GM18498 (cell line): ENCODE measurements at regions not wholly inside any gene's neighbourhood (a gene's known extent, or its start where the extent isn't known, plus 50 kb on each side); places are given as distances from the start of the nearest gene placed in this dataset.

ENCODE experiments used
- ATAC-seq: cut with Tn5 transposase; IDR thresholded peaks from one replicate; pipeline ENCODE4 v1.9.1; 2021; ENCODE audit warnings: mild to moderate bottlenecking, moderate library complexity; ENCODE audit not compliant: unreplicated experiment

DNA sequence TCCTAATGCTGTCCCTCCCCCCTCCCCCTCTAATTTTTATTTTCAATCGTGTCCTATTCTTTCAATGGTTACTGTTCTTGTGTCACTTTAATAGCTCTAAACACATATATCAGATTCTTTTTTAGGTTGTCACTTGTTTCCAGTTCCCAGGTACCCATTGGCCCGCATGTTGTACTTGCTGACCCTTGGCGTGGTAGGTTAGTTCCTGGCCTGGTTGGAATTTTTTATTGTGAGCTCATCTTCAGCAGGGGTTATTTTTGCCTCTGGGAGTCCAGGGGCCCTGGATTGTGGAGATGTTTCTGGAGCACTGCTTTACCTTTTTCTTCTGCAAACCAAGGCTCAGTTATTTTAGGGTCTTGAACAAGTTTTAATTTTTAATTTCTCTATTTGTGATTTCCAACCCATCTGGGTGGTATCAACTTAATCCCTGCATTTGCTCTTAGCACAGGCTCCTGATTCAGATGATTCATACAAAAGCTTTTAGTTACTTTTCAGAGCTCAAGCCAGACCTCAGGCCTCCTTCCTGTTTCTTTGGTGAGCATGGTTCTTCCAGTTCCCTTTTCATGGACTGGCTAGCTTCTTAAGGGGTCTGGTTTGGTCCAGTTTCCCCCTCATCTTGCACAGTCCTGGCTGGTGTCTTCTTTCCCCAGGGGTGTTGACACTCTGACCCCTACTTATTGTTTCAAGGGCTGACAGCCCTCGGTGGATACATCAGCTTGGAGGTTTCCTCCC, 220.5 kb downstream of the TM9SF2 start:
- no peak for ATAC-seq

- no peak for ATAC-seq
Measured at GRCh38 chr13:99717959-99718674, 216.8 kb downstream of the TM9SF2 start.

- ATAC-seq: no peak
Measured at GRCh38 chr13:99709134-99709533, 207.9 kb downstream of the TM9SF2 start.

DNA sequence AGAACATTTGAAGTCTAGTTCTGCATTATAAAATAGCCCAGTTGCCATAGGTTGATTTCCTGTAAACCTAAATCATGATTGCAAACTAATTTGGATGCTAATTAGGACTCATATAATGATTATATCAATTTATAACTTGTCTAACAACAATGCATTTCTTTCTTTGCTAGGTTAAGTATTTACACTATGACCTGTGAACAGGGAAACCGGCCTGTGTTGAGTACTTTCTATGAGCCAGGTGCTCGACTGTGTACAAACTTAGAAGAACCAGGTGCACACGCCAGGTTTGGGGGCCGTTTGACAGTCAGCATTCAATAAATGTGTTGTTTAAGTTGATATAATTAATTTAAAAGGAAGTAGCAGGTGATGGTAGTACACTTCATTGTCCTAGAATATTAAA, 203.1 kb downstream of the TM9SF2 start:
- no peak for ATAC-seq

- no peak for ATAC-seq
Measured at GRCh38 chr13:99703908-99704307, 202.6 kb downstream of the TM9SF2 start.

GRCh38 chr13:99702687-99703319, 201.5 kb downstream of the TM9SF2 start:
- no peak for ATAC-seq

DNA sequence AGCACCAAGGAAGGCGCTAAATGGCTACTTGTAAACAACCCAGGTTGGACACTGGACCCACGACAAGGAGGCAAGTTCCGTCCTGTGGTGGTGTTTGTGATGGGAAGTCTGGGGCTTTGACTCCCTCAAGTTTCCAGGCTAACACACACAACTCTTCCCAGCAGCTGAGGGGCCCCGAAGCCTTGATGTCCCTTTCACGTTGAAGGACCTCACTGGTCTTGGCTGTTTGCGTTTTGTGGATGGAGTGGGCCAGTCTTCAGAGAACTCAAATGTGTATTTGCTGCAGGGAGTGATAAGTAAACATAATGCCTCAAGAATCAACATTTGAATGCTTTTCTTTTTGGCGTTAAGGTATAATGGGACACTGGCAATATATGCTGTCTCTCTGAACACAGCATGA, 199.2 kb downstream of the TM9SF2 start:
- no peak for ATAC-seq

GRCh38 chr13:99698816-99699099, 197.5 kb downstream of the TM9SF2 start:
- no peak for ATAC-seq

GRCh38 chr13:99698010-99698815, 196.9 kb downstream of the TM9SF2 start:
- no peak for ATAC-seq

GRCh38 chr13:99695857-99696256, 194.6 kb downstream of the TM9SF2 start:
- no peak for ATAC-seq

DNA sequence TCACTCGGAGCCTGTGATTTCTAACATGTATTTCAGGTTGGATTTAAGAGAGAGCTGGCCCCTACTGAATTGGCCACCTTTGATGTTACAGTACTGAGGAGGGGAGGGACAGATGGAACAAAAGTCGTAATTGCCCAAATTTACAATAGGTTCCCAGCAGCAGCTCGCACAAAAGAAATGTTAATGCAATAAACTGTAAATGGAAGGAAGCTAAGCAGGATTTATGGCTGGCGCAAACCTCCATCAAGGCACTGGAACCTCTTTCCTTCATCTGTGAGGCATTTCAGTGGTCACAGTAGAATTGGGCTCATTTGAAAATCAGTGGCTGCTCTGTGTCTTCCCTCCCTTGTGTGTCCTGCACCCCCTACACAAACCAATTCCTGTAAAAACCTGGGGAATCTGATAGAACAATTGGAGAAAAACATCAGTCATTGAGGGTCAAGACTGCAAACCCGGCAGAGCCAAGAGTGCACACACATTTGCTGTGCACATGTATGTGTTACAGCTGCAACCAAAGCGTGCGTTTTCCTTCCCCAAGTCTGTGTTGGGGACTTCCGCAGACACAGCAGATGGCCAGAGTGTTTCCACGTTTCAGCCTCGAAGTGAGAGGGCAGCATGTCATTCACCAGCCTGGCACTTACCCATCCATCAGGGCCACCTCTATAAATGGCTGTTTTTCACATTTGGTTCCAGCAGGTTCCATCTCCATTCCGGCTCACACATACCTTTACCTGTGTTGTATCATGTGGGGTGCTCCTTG, 192.8 kb downstream of the TM9SF2 start:
- no peak for ATAC-seq

GRCh38 chr13:99693351-99693750, 192.1 kb downstream of the TM9SF2 start:
- no peak for ATAC-seq

DNA sequence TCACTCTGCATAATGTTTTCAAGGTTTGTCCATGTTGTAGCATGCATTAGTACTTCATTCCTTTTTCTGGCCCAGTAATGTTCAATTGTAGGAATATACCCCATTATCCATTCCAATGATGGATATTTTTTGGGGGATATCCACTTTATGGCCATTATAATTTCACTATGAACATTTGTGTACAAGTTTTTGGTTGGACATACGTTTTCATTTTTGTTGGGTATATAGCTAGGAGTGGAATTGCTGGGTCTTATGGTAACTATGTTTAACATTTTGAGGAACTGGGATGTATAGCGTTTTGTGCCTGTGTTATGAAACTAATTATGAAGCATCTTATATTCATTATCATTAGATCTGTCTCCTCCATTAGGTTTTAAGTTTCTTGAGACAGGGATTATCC, 191.6 kb downstream of the TM9SF2 start:
- ATAC-seq: no peak

GRCh38 chr13:99691552-99691951, 190.3 kb downstream of the TM9SF2 start:
- ATAC-seq: no peak

- ATAC-seq: no peak
Measured at GRCh38 chr13:99690426-99691174, 189.3 kb downstream of the TM9SF2 start.

- no peak for ATAC-seq
Measured at GRCh38 chr13:99689955-99690354, 188.7 kb downstream of the TM9SF2 start.

GRCh38 chr13:99688776-99689175, 187.5 kb downstream of the TM9SF2 start:
- ATAC-seq: no peak

DNA sequence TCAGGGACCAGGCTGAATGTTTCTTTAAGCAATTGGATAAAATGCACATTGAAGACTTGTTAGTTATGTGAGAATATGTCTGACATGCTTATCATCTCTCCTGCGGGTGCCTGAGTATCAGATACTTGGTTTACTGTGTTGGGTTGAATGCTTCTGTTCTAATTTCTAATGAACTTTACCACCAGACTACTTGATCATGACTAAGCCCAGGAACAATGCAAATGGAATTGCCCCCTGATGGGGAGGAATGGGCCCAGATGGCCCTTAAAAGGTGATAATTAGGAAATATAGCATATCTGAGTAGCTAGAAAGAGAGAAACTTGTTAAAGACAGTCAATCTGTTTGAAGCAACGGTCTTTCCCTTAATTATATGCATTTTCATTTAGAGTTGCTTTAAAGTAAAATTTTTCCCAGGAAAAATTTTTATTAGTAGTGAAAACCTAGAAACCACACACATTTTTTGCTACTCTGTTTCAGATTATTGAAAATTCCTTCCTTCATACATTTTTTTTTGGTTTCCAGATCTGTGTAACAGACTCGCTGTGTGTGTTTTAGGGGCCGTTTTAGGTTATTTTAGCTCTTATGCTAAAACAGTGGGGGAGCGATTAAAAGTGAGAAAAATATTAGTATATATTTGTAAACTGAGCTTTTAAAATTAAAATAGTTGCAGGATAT, 186.6 kb downstream of the TM9SF2 start:
- no peak for ATAC-seq

DNA sequence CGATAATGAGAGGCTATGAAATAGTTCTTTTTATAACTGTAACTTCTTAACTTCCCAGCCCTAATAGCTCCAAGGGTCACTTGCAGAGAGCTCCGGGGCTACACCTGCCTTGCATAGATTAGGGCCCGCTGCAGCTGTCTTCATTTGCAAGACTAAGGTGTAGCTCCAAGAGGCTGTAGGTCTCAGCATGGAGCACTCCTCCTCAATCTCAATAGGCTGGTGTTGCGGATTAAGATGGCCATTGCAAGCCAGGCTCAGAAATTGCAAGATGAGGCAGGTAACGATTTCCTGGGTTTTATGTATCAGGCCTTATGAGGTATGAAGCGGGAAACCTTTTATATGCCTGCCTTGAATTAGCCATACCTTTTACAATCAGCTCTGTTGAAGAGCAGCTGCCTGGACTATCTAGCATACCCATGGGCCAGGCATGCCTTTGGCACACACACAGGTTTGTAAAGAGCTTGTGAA, 185.7 kb downstream of the TM9SF2 start:
- ATAC-seq: no peak
